Osteocyte (in vitro differentiated cells): ENCODE measurements at regions not wholly inside any gene's neighbourhood (a gene's known extent, or its start where the extent isn't known, plus 50 kb on each side); places are given as distances from the start of the nearest gene placed in this dataset.

Source experiments
- DNase-seq: peaks from one replicate; pipeline ENCODE4 v3.0.0; 2021; ENCODE audit warnings: mixed read lengths; ENCODE audit not compliant: unreplicated experiment; ENCODE audit errors: extremely low spot score
- H3K27ac Mint-ChIP-seq: one replicate; pipeline ENCODE4 v1.8.0; 2021; ENCODE audit warnings: mild to moderate bottlenecking, mixed read lengths; ENCODE audit not compliant: unreplicated experiment
- H3K27me3 Mint-ChIP-seq: one replicate; pipeline ENCODE4 v1.8.0; 2021; ENCODE audit warnings: mixed read lengths; ENCODE audit not compliant: unreplicated experiment
- H3K36me3 Mint-ChIP-seq: one replicate; pipeline ENCODE4 v1.8.0; 2021; ENCODE audit warnings: mixed read lengths; ENCODE audit not compliant: unreplicated experiment
- H3K4me1 Mint-ChIP-seq: one replicate; pipeline ENCODE4 v1.8.0; 2021; ENCODE audit warnings: mixed read lengths; ENCODE audit not compliant: unreplicated experiment
- H3K4me3 Mint-ChIP-seq: one replicate; pipeline ENCODE4 v1.8.0; 2021; ENCODE audit warnings: mild to moderate bottlenecking, moderate library complexity, mixed read lengths; ENCODE audit not compliant: unreplicated experiment
- H3K9me3 Mint-ChIP-seq: one replicate; pipeline ENCODE4 v1.8.0; 2021; ENCODE audit warnings: mixed read lengths; ENCODE audit not compliant: unreplicated experiment
- CTCF ChIP-seq: fragments of 200-600 bp; sonication (generic); IDR thresholded peaks from 2 replicates; pipeline ENCODE4 v1.5.0; 2021; ENCODE audit warnings: antibody characterized with exemption, mild to moderate bottlenecking, moderate library complexity

GRCh38 chr20:22426772-22427171 lies 157.6 kb downstream of the FOXA2 start:
- no peaks in the 10 kb centered on the region for H3K9me3 Mint-ChIP-seq
- no peak for DNase-seq
- H3K27me3 Mint-ChIP-seq = peaks cover 13% of the 10 kb centered on the region
- H3K27ac Mint-ChIP-seq = no peak overlapping the region
- TF ChIP-seq CTCF = no peak
- H3K4me3 Mint-ChIP-seq = no peak overlapping the region
- H3K36me3 Mint-ChIP-seq = no peaks in the 10 kb centered on the region
- peaks cover 2% of the 10 kb centered on the region for H3K4me1 Mint-ChIP-seq

GRCh38 chr20:22425344-22426295 lies 158.8 kb downstream of the FOXA2 start:
- Mint-ChIP-seq H3K4me3 (no peak overlapping the region), H3K27ac (no peak overlapping the region), H3K9me3 (no peaks in the 10 kb centered on the region), H3K36me3 (no peaks in the 10 kb centered on the region), H3K27me3 (peaks cover 12% of the 10 kb centered on the region), H3K4me1 (peaks cover 2% of the 10 kb centered on the region)
- TF ChIP-seq CTCF = no peak
- DNase-seq = no peak

- H3K4me3 Mint-ChIP-seq = no peak overlapping the region
- no peak for DNase-seq
- H3K27me3 Mint-ChIP-seq = no peaks in the 10 kb centered on the region
- no peak for TF ChIP-seq CTCF
- no peak overlapping the region for H3K27ac Mint-ChIP-seq
- H3K36me3 Mint-ChIP-seq = no peaks in the 10 kb centered on the region
- H3K9me3 Mint-ChIP-seq = no peaks in the 10 kb centered on the region
- no peaks in the 10 kb centered on the region for H3K4me1 Mint-ChIP-seq
Measured at GRCh38 chr20:22423190-22423832, 161.1 kb downstream of the FOXA2 start.

- no peak for DNase-seq
- H3K36me3 Mint-ChIP-seq = no peaks in the 10 kb centered on the region
- H3K4me1 Mint-ChIP-seq = no peaks in the 10 kb centered on the region
- no peak for TF ChIP-seq CTCF
- no peak overlapping the region for H3K27ac Mint-ChIP-seq
- no peaks in the 10 kb centered on the region for H3K9me3 Mint-ChIP-seq
- H3K27me3 Mint-ChIP-seq = no peaks in the 10 kb centered on the region
- no peak overlapping the region for H3K4me3 Mint-ChIP-seq
Measured at GRCh38 chr20:22420116-22420598, 164.2 kb downstream of the FOXA2 start.

GRCh38 chr20:22418738-22419137 lies 165.6 kb downstream of the FOXA2 start:
- DNase-seq = no peak
- no peaks in the 10 kb centered on the region for H3K4me1 Mint-ChIP-seq
- H3K9me3 Mint-ChIP-seq = no peaks in the 10 kb centered on the region
- TF ChIP-seq CTCF = no peak
- H3K27ac Mint-ChIP-seq = no peak overlapping the region
- no peaks in the 10 kb centered on the region for H3K27me3 Mint-ChIP-seq
- H3K36me3 Mint-ChIP-seq = no peaks in the 10 kb centered on the region
- no peak overlapping the region for H3K4me3 Mint-ChIP-seq
